ENCODE measurements at regions not wholly inside any gene's neighbourhood (a gene's known extent, or its start where the extent isn't known, plus 50 kb on each side); places are given as distances from the start of the nearest gene placed in this dataset.

DNA sequence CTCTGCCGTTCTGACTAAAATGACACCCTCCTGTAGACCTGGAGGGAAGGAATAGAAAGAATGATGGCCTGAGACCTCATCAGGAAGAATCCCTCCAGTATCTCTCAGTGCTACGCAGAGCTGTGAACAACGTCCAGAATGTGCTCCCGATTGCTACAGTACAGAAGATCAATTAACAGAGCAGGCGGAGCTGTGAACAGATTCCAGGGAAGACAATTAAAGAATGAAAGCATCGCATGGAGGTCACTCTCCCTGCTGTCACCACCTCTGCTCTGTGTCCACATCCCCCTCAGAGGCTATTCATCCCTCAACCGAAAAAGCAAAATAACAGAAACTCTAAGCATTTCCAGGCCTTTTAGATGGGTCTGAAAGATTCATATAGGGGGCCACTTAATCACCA, 481.0 kb downstream of the EIPR1 start:
- TF ChIP-seq POLR2AphosphoS5 (IDR thresholded peaks at IDR 0.05; ENCODE audit: low read length) (no peak), BACH1 (IDR thresholded peaks at IDR 0.05; ENCODE audit: borderline replicate concordance) (no peak), RAD21 (IDR thresholded peaks at IDR 0.05; ENCODE audit: insufficient read depth, low read depth, low read length) (no peak), NR2C2 (IDR thresholded peaks at IDR 0.05; ENCODE audit: borderline replicate concordance, control insufficient read depth, insufficient read length, low read depth) (no peak), JUND (IDR thresholded peaks at IDR 0.05; ENCODE audit: low read depth, low read length) (no peak), POLR2A (IDR thresholded peaks at IDR 0.05; ENCODE audit: low read depth, low read length) (no peak), EZH2 (IDR thresholded peaks at IDR 0.05; ENCODE audit: borderline replicate concordance, control insufficient read depth, low read depth, low read length) (no peak), TAF1 (IDR thresholded peaks at IDR 0.05; ENCODE audit: borderline replicate concordance, low read depth, low read length) (no peak), POLR2AphosphoS2 (IDR thresholded peaks at IDR 0.05; ENCODE audit: low read depth, low read length) (no peak), MXI1 (IDR thresholded peaks at IDR 0.05; ENCODE audit: low read depth, low read length) (no peak), KLF5 (IDR thresholded peaks at IDR 0.05; ENCODE audit: partially characterized antibody) (no peak)
- TF ChIP-seq, protein P1, sequence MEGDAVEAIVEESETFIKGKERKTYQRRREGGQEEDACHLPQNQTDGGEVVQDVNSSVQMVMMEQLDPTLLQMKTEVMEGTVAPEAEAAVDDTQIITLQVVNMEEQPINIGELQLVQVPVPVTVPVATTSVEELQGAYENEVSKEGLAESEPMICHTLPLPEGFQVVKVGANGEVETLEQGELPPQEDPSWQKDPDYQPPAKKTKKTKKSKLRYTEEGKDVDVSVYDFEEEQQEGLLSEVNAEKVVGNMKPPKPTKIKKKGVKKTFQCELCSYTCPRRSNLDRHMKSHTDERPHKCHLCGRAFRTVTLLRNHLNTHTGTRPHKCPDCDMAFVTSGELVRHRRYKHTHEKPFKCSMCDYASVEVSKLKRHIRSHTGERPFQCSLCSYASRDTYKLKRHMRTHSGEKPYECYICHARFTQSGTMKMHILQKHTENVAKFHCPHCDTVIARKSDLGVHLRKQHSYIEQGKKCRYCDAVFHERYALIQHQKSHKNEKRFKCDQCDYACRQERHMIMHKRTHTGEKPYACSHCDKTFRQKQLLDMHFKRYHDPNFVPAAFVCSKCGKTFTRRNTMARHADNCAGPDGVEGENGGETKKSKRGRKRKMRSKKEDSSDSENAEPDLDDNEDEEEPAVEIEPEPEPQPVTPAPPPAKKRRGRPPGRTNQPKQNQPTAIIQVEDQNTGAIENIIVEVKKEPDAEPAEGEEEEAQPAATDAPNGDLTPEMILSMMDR (IDR thresholded peaks at IDR 0.05 in 2 of 3, conservative IDR thresholded peaks at IDR 0.05 in 1 of 3; ENCODE audit: control insufficient read depth in 2 of 3, extremely low read depth in 1 of 3, insufficient read depth in 1 of 3, low read depth in 3 of 3, low read length in 3 of 3) = no peak

Data from GM12878 (cell line).